GM12878 (cell line): ENCODE measurements at regions not wholly inside any gene's neighbourhood (a gene's known extent, or its start where the extent isn't known, plus 50 kb on each side); places are given as distances from the start of the nearest gene placed in this dataset.

ENCODE experiments used
- ATAC-seq: fragments of 200-7000 bp; cut with Tn5 transposase; 3 replicates; pipeline ENCODE4 v1.9.1; 2020; ENCODE audit warnings: mild to moderate bottlenecking, moderate library complexity
- BruUV-seq: library from RNA; stranded (reverse); fragments of 400-500 nt; replicated peaks from 2 replicates; lab custom pipeline; 2021; lab: Mats Ljungman, UMichigan
- CTCF ChIA-PET: fragments of 300-600 bp; sonication (Branson Sonifier 250); formaldehyde crosslinking; extraction: SDS; loops from one replicate; lab custom pipeline; 2021; ENCODE audit warnings: inconsistent platforms; lab: Yijun Ruan, JAX
- POLR2A ChIA-PET: fragments of 350-600 bp; formaldehyde crosslinking; extraction: SDS; loops from one replicate; lab custom pipeline; 2021; ENCODE audit warnings: inconsistent platforms; lab: Charles Lee
- RAD21 ChIA-PET: fragments of 300-600 bp; sonication (Branson Sonifier 250); formaldehyde crosslinking; loops from one replicate; lab custom pipeline; 2023; ENCODE audit warnings: antibody characterized with exemption; ENCODE audit not compliant: unreplicated experiment; lab: Charles Lee
- SMC1A ChIA-PET: fragments of 300-600 bp; sonication (Branson Sonifier 250); formaldehyde crosslinking; loops from one replicate; lab custom pipeline; 2023; ENCODE audit not compliant: unreplicated experiment, uncharacterized antibody; lab: Charles Lee
- DNase-seq: peaks from one replicate; pipeline ENCODE4 v3.0.0-alpha.2; 2011; ENCODE audit warnings: low read depth, low spot score
- FAIRE-seq: peaks from 3 replicates; lab custom pipeline; 2011; peaks lifted over from hg19 to GRCh38; lab: Jason Lieb, UNC
- H2AFZ ChIP-seq: 2 replicates; pipeline ENCODE4 v1.6.0; 2011; ENCODE audit warnings: low read depth, low read length, control low read depth; ENCODE audit not compliant: control insufficient read depth
- H3K27ac ChIP-seq: 2 replicates; pipeline ENCODE4 v1.5.1; 2011; ENCODE audit warnings: control low read depth; ENCODE audit not compliant: control insufficient read depth, insufficient read depth
- H3K27me3 ChIP-seq, 2 experiments: replicated peaks in 1 of 2; 2 replicates each; pipeline versions ENCODE4 v1.6.0 to v1.6.1; 2011; ENCODE audit warnings: low read length in 1 of 2; ENCODE audit not compliant: control insufficient read depth in 2 of 2, insufficient read depth in 2 of 2
- H3K36me3 ChIP-seq, 2 experiments: 2 replicates each; pipeline ENCODE4 v1.5.1; 2011; ENCODE audit warnings: low read length in 1 of 2; ENCODE audit not compliant: control insufficient read depth in 2 of 2, insufficient read depth in 2 of 2
- H3K4me1 ChIP-seq: 2 replicates; pipeline ENCODE4 v1.6.1; 2011; ENCODE audit warnings: mild to moderate bottlenecking, low read length, moderate library complexity, mixed read lengths; ENCODE audit not compliant: control insufficient read depth, insufficient read depth
- H3K4me2 ChIP-seq: 2 replicates; pipeline ENCODE4 v1.6.0; 2011; ENCODE audit warnings: control low read depth; ENCODE audit not compliant: control insufficient read depth, insufficient read depth
- H3K4me3 ChIP-seq: fragments of 200-600 bp; sonication (generic); 2 replicates; pipeline ENCODE4 v1.5.1; 2016
- H3K79me2 ChIP-seq: 2 replicates; pipeline ENCODE4 v1.6.0; 2011; ENCODE audit warnings: low read length; ENCODE audit not compliant: control insufficient read depth, insufficient read depth
- H3K9ac ChIP-seq: 2 replicates; pipeline ENCODE4 v1.8.0; 2011; ENCODE audit warnings: low read length, control low read depth, mixed read lengths; ENCODE audit not compliant: control insufficient read depth, insufficient read depth
- H3K9me3 ChIP-seq: replicated peaks from 3 replicates; pipeline ENCODE4 v1.5.1; 2011; ENCODE audit warnings: mild to moderate bottlenecking, low read length; ENCODE audit not compliant: control insufficient read depth, insufficient read depth
- H4K20me1 ChIP-seq: 2 replicates; pipeline ENCODE4 v1.6.0; 2011; ENCODE audit not compliant: control insufficient read depth, insufficient read depth
- BMI1 ChIP-seq: fragments of 450-650 bp; IDR thresholded peaks from 2 replicates; pipeline ENCODE4 v1.6.1; 2016; ENCODE audit warnings: mild to moderate bottlenecking, moderate library complexity, borderline replicate concordance
- HDAC2 ChIP-seq: fragments of 200-600 bp; sonication (generic); IDR thresholded peaks from 2 replicates; pipeline ENCODE4 v1.6.1; 2017
- HDGF ChIP-seq: fragments of 450-650 bp; IDR thresholded peaks from 2 replicates; pipeline ENCODE4 v1.6.1; 2016; ENCODE audit warnings: antibody characterized with exemption
- IKZF2 ChIP-seq, 2 experiments: fragments of 450-650 bp; IDR thresholded peaks; 2 replicates each; pipeline ENCODE4 v1.6.1; 2017; ENCODE audit warnings: mild to moderate bottlenecking in 2 of 2, moderate library complexity in 2 of 2
- NR2C2 ChIP-seq: IDR thresholded peaks from 2 replicates; pipeline ENCODE4 v1.6.1; 2011; ENCODE audit warnings: borderline replicate concordance, low read depth; ENCODE audit not compliant: control insufficient read depth, insufficient read length
- POLR2AphosphoS5 ChIP-seq: IDR thresholded peaks from 2 replicates; pipeline ENCODE4 v1.6.1; 2011; ENCODE audit warnings: mild to moderate bottlenecking, low read length, inconsistent platforms
- RELA ChIP-seq: fragments of 450-650 bp; IDR thresholded peaks from 2 replicates; pipeline ENCODE4 v1.8.0; 2014; ENCODE audit warnings: borderline replicate concordance; ENCODE audit not compliant: partially characterized antibody
- SIN3A ChIP-seq: IDR thresholded peaks from 2 replicates; pipeline ENCODE4 v1.6.1; 2012; ENCODE audit warnings: low read depth, low read length, improper control_type of control experiment
- ZSCAN29 ChIP-seq: fragments of 450-650 bp; IDR thresholded peaks from 2 replicates; pipeline ENCODE4 v1.6.1; 2017; ENCODE audit warnings: mild to moderate bottlenecking, moderate library complexity
- WGBS: methylation state at CpG from one replicate; pipeline ENCODE4 v1.1.6; 2016; ENCODE audit warnings: low lambda C conversion rate; ENCODE audit not compliant: insufficient replicate concordance, insufficient coverage; ENCODE audit errors: missing lambda C conversion rate; 5-methylcytosine and 5-hydroxymethylcytosine counted together
- in situ Hi-C: fragments of 300-500 bp; cut with MboI; formaldehyde crosslinking; loops from 9 replicates; pipeline ENCODE4 v1.14.3; 2018; ENCODE audit warnings: mixed read lengths
- intact Hi-C: fragments of 100-400 bp; cut with micrococcal nuclease; formaldehyde crosslinking; loops from one replicate; pipeline ENCODE4 v1.14.2; 2022; ENCODE audit not compliant: unreplicated experiment
- TF ChIP-seq, protein P1 (sequence below): fragments of 450-650 bp; IDR thresholded peaks from 2 replicates; pipeline ENCODE4 v1.6.1; 2017; ENCODE audit warnings: mild to moderate bottlenecking, low read depth, inconsistent platforms; ENCODE audit not compliant: poor library complexity, severe bottlenecking
- TF ChIP-seq, protein P2 (sequence below): IDR thresholded peaks from 2 replicates; pipeline ENCODE4 v1.6.1; 2012; ENCODE audit warnings: low read length, inconsistent platforms

DNA sequence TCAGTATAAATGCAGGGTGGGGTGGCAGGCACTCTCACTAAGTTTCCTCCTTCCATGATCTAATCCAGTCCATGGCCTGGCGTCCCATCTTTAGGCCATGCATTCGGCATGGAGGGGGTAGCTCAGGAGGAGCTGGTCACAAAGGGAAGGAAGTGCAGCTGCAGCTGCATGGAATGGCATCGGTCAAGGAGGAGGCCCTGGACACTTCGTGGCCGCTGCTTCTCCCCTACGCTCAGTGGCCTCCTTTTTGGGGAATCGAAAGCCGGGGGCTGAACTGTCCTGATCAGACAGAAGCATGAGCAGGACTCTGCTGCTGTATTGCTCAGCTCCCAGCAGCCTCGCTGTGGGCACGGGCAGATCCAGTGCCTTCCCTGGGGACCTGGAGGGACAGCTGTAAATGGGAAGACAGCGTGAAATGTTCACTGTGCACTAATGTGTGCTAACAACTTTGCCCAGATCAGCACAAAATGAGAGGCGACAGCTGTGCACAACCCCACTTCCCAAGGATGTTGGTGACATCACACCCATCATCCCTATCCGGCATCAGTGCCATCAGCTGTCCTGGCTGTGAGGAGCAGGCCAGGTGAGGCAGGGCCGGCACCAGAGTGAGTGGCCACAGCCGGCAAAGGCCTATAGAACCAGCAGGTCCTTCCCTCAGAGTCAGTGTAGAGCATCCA is 520.1 kb upstream of the RAB6C start:
- intact Hi-C loops (no loop called here), in situ Hi-C loops (no loop called here)
- no TSS peak for BruUV-seq
- no peak for DNase-seq
- TF ChIP-seq BMI1 (no peak), POLR2AphosphoS5 (no peak)
- CTCF ChIA-PET = no interaction called here
- no peak for FAIRE-seq
- 21% methylated on average over 13 of the region's 15 CpGs for WGBS
- Histone ChIP-seq H2AFZ (no peak overlapping the region), H3K36me3 (no peaks in the 10 kb centered on the region), H3K4me1 (no peaks in the 10 kb centered on the region; the same call in 1 of the 2 replicates), H4K20me1 (no peaks in the 10 kb centered on the region), H3K4me3 (no peak overlapping the region), H3K9ac (no peak overlapping the region), H3K79me2 (no peaks in the 10 kb centered on the region), H3K9me3 (no peaks in the 10 kb centered on the region; the same call in 2 of the 3 replicates), H3K4me2 (no peak overlapping the region), H3K27ac (no peak overlapping the region), H3K27me3 (no peaks in the 10 kb centered on the region)
- SMC1A ChIA-PET = no interaction called here
- no peak for ATAC-seq
- POLR2A ChIA-PET = no interaction called here
- RAD21 ChIA-PET = interaction anchor here (0.8 kb wide), 1 partner anchor 10 kb away, joined by 3 read pairs; no protein-coding TSS in a partner anchor

GRCh38 chr2:129459881-129460280 is 519.6 kb upstream of the RAB6C start:
- POLR2A ChIA-PET = no interaction called here
- Histone ChIP-seq H3K27me3 (no peaks in the 10 kb centered on the region), H4K20me1 (no peaks in the 10 kb centered on the region), H2AFZ (no peak overlapping the region), H3K36me3 (no peaks in the 10 kb centered on the region), H3K9ac (no peak overlapping the region), H3K4me3 (no peak overlapping the region), H3K4me2 (no peak overlapping the region), H3K79me2 (no peaks in the 10 kb centered on the region), H3K4me1 (no peaks in the 10 kb centered on the region; the same call in 1 of the 2 replicates), H3K9me3 (no peaks in the 10 kb centered on the region; the same call in 2 of the 3 replicates), H3K27ac (no peak overlapping the region)
- TF ChIP-seq HDAC2 (no peak), RELA (no peak), NR2C2 (no peak), IKZF2 (IDR thresholded peaks at IDR 0.05) (no peak), ZSCAN29 (no peak), HDGF (no peak), SIN3A (no peak)
- TF ChIP-seq, protein P1, sequence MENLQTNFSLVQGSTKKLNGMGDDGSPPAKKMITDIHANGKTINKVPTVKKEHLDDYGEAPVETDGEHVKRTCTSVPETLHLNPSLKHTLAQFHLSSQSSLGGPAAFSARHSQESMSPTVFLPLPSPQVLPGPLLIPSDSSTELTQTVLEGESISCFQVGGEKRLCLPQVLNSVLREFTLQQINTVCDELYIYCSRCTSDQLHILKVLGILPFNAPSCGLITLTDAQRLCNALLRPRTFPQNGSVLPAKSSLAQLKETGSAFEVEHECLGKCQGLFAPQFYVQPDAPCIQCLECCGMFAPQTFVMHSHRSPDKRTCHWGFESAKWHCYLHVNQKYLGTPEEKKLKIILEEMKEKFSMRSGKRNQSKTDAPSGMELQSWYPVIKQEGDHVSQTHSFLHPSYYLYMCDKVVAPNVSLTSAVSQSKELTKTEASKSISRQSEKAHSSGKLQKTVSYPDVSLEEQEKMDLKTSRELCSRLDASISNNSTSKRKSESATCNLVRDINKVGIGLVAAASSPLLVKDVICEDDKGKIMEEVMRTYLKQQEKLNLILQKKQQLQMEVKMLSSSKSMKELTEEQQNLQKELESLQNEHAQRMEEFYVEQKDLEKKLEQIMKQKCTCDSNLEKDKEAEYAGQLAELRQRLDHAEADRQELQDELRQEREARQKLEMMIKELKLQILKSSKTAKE = no peak
- TF ChIP-seq, protein P2, sequence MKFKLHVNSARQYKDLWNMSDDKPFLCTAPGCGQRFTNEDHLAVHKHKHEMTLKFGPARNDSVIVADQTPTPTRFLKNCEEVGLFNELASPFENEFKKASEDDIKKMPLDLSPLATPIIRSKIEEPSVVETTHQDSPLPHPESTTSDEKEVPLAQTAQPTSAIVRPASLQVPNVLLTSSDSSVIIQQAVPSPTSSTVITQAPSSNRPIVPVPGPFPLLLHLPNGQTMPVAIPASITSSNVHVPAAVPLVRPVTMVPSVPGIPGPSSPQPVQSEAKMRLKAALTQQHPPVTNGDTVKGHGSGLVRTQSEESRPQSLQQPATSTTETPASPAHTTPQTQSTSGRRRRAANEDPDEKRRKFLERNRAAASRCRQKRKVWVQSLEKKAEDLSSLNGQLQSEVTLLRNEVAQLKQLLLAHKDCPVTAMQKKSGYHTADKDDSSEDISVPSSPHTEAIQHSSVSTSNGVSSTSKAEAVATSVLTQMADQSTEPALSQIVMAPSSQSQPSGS = no peak
- BruUV-seq = no TSS peak
- in situ Hi-C loops (no loop called here), intact Hi-C loops (no loop called here)
- SMC1A ChIA-PET = no interaction called here
- ATAC-seq (no peak), FAIRE-seq (no peak), DNase-seq (no peak)
- RAD21 ChIA-PET = interaction anchor here (0.8 kb wide), 1 partner anchor 11 kb away, joined by 3 read pairs; no protein-coding TSS in a partner anchor
- WGBS = 39% methylated on average over 7 of the region's 7 CpGs
- CTCF ChIA-PET = no interaction called here
